GM18909 (cell line): ENCODE measurements at regions not wholly inside any gene's neighbourhood (a gene's known extent, or its start where the extent isn't known, plus 50 kb on each side); places are given as distances from the start of the nearest gene placed in this dataset.

Source experiments
- ATAC-seq: cut with Tn5 transposase; IDR thresholded peaks from one replicate; pipeline ENCODE4 v1.9.1; 2021; ENCODE audit warnings: mild to moderate bottlenecking; ENCODE audit not compliant: unreplicated experiment, poor library complexity

DNA sequence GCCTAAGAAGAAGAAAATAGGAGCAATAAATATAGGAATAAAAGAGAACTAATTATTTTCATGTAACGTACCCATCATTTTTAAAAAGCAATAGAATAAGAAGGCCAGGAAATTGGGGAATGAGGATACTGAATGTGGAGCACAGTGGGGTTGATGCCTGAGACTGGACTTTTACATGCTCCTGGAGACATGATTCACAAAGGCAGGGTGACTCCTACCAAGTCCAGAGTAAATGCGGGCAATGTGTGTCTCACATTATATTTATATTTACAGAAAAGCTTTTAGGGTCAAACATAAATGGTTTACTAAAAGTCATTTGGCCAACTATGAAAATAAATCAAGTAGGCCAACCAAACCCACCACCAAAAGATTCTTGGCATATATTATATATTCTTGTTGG, 87.9 kb upstream of the COL5A2 start:
- no peak for ATAC-seq

DNA sequence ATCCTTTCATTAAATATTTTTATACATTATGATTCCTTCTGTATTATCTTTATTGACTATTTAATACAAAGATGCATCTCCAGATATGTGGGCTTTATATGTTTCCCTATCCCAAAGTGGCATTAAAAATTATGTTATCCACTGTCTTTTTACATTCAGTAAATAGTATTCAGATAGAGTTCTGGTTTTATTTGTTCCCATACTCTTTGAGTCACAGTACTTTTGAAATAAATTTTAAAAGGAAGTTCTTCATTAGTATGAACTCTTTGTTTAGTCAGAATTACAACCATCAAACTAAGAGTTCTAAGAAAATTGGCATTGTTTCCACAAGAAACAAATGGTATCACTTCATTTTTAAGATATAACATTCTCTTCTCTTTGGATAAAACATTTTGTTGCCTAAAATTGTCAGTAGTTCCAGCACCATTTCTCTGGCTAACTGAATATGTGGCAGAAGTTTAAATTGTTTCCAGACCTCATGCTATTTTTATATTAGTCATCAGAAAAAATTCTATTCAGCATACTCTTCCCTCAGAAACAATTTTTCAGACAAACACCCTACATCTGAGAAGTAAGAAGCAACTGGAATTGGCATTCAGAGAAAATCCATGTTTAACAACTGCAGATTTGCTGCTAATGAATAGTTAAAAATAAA, 88.5 kb upstream of the COL5A2 start:
- ATAC-seq = no peak

DNA sequence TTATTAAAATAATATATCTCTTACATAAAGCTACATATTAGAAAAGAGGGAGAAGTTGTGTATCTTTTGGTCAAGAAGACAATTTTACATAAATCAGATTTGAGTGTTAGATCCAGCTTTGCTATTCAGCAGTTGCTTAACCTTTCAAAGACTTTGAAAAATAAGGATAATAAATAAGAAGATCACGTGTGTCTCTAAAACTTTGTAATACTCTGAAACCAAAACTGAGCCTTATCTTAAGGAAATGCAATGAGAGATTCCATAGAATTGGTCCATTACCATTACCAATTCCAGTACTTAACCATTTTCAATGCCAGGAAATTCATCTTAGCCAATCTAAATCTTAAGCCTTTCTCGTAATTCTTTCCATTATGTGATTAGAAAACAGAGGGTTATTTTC, 89.2 kb upstream of the COL5A2 start:
- ATAC-seq = no peak

DNA sequence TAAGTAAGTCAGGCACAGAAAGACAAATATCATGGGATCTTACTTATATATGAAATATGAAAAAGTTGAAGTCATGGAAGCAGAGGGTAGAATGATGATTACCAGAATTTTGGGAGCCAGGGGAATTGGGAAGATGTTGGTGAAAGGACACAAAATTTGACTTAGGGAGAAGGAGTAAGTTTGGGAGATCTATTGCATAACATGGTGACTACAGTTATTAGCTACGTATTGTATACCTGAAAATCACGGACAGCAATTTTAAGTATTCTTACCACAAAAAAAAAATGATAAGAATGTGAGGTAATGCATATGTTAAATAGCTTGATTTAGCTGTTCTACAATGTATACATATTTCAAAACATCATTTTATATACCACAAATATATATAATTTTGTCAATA, 94.2 kb upstream of the COL5A2 start:
- no peak for ATAC-seq

DNA sequence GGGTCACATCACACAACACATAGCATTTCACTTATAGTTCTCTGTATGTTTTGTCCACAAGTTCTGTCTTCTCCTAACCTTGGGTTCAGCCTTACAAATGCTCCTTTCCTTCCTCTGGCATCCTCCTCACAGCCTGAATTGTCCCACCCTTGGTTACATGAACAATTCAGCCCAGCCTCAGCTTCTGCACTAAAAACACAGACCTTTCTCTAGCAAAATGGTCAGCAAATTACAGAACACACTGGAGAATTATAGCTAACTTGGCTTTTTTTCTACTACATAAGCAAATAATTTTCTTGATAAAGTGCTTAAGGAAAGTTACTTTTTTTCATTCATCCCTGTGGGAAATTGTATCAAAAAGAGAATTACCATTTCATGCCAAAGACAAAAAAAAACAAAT, 94.8 kb upstream of the COL5A2 start:
- ATAC-seq = no peak

DNA sequence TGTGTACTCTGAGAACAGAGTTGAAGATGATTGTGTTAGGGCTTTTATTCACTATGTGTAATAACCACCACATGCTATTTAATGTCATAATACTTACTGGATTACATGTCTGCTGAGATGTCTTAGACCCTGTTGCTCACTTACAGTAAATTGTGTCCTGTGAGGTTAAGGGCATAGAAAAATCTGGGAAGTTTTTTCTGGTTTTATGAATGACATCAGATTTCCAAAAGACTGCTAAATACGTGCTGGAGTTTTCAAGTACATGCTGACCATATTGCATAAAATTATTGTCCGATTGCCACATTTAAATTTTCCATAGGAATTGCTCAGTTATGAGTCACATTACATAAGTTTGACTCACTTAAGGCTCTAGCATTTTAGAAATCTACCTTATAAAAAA, 96.7 kb upstream of the COL5A2 start:
- ATAC-seq = no peak

DNA sequence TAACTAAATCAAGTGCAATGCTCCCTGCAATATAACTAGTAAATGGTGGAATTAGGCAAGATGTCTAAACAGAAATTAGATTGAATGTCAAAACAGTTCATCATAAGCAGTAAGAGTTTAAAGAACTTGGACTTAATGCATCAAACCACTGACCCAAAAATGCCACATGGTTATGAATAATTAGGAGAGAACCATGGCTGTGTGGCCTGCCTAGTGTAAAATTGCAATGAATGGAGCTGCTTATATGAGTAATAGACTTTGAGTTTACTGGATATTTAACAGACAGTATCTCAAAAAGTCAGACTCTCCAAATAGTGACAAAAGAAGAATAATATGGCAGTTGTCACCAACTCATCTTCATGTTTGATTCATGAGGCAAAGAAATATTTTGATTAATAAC, 101.6 kb upstream of the COL5A2 start:
- ATAC-seq = no peak

DNA sequence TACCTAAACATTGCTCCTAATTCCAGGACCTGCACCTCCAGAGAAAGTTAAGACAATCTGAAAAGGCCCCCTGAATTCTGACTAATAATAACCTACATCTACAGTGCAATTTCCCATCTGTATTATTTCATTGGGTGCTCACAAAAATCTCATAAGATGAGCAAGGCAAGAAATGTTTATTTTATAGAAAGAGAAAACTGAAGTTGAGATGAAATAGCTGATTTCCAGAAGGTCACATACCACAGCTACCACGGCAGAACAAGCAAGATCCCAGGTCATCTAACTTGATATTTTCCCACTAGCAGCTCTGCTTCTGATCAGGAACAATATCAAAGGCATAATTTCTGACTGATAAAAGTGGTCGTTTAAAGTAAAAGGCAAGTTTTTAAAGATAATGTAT, 105.8 kb upstream of the COL5A2 start:
- ATAC-seq = no peak

DNA sequence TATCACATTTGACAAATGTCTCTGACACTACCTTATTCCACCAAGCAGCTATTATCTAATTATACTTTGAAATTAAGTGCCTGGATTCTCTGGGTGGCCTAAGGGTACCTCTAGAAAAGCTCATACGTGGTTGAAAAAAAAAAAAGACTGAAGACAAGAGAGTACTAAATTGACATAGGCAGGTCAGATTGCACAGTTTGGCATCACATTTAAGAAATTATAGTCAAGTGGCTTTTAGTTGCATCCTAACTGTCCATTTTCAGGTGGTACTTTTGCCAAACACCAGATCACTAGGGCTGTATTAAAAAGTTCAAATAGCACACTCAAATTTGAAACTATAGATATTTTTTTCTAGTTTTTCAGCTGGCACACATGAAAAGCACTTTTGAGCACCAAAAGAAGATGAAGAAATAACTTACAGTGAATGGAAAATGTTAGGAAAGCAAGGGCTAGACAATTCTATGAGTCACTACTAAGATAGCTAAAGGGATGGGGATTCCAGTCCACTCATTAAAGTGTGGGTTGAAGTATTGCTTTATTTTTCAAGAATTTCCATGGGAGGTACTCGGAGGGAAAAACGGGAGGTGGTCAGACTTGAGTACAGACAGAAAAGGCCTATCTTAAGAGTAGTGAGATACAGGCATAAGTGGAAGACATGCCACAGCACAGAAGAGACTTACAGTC, 106.5 kb upstream of the COL5A2 start:
- ATAC-seq = no peak

DNA sequence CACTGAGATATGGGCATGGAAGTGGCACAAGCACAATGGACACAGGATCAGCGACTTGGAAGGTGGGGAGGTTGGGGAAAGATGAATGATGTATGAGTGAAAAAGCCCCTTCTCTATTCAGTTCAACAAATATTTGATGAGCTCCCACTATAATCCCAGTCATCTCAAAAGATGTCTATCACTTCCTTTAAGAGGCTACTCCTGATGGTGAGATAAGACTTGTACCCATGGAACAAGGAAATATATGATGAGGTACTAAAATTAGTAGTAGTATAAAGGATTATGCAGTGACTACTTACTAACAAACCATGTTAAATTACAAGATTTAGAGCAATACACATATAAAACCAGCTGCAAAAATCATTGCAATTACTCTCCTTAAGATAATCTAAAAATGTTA, 107.8 kb upstream of the COL5A2 start:
- no peak for ATAC-seq

DNA sequence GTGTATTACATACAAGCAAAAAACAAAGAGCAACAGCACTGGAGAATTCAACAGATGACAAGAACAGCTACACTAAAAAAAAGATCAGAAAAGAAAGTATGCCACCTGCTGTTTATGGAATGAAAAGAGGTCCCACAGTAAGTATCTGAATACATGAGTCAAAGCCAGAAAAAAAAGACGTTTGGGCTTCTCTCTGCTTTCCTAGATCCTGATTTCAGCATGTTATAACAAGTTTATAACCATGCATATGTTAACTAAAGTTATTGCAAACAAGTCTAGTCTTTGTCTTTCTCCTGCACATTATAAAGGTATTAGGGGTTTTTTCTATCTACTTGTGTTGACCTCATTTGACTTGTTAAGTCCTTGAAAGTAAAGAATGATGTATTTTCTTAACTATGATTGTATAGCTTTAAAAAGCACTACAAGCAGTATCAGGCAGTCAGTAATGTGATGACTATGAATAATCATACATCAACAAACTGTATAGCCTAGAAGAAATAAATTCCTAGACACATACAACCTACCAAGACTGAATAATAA, 108.5 kb upstream of the COL5A2 start:
- ATAC-seq = peak; percentile 82

DNA sequence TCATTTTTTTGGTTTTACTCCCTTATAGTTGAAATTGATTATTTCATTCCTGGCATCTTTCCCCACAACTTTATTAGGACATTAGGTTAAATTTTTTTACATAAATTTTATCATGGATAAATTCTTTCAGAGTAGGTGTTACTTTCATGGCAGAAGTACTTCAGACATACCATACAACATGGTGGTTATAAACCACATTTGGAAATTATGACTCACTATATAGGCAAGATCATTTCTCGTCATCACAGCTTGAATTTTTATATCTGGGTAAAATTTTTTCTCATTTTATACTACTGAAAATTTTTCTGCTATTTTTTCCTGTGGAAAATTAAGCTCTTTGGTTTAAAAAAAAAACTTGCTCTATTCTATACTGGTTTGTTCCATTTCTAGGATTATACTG, 111.9 kb upstream of the COL5A2 start:
- ATAC-seq = no peak

DNA sequence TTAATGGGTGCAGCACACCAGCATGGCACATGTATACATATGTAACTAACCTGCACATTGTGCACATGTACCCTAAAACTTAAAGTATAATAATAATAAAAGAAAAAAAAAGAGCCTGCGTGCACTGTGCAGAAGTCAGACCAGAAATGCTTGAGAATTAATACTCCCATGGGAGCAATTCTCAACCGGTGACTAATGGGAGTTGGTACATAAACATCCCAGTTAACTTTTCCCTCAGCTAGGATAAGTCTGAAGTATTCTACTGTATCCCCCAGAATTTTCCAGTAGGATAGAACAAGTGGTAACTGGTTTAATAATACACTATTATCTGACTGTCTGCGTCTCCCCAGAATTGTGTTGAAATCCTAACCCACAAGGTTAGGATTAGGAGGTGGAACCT, 113.6 kb upstream of the COL5A2 start:
- ATAC-seq = no peak

DNA sequence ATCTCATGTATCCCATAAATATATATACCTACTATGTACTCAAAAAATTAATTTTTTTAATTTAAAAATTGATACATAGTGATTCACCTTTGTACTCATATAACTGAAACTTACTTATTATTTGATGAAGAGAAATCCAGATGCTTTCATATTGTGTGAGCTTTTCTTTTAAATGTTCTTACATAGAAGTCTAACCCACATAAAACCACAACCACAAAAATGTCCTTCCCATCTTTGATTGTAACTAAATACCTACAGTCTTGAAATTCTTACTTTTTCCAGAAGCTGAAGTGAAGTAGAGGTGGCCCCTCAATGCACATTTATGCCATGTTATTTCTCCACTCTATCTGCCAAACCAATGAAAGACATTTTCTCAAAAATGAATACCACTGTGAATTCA, 117.9 kb upstream of the COL5A2 start:
- ATAC-seq = no peak

DNA sequence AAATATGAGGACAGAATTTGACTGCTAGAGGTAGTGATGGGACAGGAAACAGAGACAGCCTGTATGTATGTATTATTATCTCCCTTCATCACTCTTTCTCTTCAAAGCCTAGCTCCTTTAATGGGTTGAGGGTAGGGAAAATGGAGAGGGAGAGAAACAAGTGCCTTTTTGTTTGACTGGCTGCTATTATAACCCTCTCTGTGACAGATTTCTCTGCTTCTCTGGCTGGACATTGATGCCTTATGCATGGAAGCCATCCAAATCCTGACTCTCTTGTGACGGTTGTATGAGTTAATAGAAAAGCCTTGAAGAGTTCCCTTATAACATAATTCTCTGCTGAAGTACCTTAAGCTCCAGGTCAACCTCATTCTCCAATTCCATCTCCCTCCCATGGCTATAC, 118.5 kb upstream of the COL5A2 start:
- no peak for ATAC-seq

DNA sequence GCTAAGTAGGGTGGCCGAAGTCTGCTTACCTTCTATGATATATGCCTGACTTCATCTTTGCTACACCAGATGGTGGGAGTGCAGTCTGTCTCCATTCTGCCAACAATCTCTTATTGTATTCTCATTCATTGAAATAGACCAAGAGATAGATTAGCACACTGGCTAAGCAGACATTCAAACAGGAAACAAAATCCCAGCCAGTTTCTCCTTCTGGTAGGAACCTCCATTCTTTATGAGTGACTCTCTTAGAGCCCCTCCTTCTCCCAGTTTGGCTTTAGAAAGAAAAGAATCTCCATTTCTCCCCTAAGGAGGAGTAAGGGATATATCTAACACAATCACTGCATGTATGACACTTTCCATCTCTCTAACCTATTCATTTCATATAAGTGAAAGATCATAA, 118.9 kb upstream of the COL5A2 start:
- no peak for ATAC-seq

DNA sequence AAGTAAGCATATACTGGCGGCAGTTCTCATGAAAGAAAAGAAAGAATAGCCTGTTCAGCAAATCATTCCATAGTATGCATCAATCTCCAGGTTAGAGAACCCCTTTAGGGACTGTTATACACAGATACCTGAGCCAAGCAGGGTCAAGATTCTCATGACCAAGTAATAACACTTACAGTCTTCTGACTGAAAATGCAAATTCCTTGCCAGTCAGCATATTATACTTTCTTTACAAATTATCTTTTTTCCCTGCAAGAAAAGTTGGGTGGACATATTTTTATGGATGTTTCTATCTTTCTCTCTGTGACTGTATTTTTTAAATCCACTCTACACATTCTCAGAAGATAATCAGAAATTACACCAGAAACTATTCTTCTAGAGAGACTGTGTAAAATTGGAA, 120.4 kb upstream of the COL5A2 start:
- no peak for ATAC-seq

DNA sequence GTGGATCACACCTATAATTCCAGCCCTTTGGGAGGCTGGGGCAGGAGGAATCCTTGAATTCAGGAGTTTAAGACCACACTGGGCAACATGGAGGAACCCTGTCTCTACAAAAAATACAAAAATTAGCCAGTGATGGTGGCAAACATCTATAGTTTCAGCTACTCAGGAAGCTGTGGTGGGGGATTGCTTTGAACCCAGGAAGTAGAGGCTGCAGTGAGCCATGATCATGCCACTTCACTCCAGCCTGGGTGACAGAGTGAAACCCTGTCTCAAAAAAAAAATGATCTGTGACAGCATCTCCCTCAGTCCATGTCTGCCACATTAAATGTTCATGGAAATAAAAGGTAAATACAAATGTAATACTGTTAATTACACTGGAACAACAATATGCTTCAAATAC, 121.4 kb upstream of the COL5A2 start:
- ATAC-seq = no peak

DNA sequence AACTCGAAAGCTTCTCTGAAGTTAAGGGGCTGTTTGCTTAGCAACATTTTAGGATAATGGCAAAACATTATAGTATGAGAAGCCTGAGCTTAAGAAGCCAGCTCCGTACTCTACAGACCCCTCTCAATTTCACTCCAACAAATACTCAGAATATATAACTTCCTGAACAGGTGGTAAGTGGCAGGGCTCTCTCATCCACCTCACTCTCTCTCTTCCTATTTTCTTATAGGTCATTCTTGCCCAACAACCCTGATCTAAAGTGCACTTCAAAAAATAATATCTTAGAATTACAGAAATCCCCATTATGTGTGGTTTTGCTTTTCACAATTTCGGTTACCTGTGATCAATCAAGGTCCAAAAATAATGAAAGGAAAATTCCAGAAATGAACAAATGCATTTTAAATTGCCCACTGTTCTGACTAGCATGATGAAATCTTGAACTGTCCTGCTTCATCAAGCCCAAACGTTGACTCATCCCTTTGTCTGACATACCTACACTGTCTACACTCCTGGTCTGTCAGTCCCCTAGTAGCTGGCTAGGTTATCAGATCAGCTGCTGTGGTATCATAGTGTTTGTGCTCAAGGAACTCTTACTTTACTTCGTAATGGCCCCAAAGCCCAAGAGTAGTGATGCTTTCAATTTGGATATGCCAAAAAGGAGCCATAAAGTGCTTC, 122.8 kb upstream of the COL5A2 start:
- no peak for ATAC-seq

DNA sequence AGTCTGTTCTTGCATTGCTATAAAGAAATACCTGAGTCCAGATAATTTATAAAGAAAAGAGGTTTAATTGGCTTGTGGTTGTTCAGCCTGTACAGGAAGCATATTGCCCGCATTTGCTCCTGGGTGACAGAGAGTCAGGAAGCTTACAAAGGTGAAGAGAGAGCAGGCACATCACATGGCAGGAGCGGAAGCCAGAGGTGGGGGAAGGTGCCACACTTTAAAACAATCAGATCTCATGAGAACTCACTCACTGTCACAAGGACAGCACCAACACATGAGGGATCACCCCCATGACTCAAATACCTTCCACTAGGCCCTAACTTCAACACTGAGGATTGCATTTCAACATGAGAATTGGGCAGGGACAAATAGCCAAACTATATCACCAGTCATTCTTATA, 124.8 kb upstream of the COL5A2 start:
- no peak for ATAC-seq

DNA sequence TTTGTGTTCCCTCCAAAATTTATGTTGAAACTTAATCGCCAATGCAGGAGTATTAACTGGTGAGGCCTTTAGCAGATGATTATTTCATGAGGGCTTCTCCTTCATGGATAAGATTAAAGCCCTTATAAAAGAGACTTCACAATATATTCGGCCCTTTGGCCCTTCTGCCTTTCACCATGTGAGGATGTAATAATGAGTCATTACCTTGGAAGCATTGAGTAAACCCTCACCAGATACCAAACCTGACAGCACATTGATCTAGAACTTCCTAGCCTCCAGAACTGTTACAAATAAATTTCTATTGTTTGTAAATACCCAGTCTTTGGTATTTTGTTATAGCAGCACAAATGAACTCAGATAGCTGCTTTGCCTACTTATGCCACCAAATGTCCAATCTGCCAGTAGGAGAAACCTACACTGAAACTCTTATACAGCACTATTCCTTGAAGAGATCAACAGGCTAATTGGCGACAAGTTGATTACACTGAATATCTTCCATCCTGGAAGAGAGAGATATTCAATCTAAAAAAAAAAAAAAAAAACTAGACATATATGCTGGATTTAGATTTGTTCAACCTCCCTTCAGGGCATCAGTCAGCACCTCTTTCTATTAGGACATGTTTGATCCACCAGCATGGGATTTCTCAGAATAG, 125.9 kb upstream of the COL5A2 start:
- no peak for ATAC-seq
